PC-9 (cell line): ENCODE measurements at regions not wholly inside any gene's neighbourhood (a gene's known extent, or its start where the extent isn't known, plus 50 kb on each side); places are given as distances from the start of the nearest gene placed in this dataset.

Experiments used
- CTCF ChIP-seq: fragments of 200-600 bp; sonication (generic); conservative IDR thresholded peaks from 2 replicates; pipeline ENCODE4 v1.6.1; 2017; ENCODE audit warnings: mixed run types, antibody characterized with exemption, mild to moderate bottlenecking, moderate library complexity
- EZH2 ChIP-seq: fragments of 200-600 bp; sonication (generic); IDR thresholded peaks from 2 replicates; pipeline ENCODE4 v1.8.0; 2017; ENCODE audit warnings: antibody characterized with exemption, low read depth

DNA sequence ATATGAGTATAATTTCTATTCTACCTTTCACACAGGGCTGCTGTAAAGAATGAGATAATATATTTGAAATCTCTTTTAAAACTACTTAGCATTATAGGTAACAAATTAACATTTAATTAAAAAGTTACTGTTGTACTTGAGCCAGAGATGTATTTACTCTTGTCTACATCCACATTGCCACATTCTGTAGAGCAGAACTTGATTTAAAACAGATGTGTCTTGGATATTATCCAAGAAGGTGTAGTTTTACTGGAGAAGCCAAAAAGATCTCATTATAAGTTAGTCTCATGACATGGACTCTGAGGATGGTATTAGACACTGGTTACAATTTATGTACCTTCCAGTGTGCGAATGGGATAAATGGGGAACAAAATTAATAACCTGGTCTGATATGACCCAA lies 293.1 kb upstream of the CCNH start:
- TF ChIP-seq CTCF (no peak), EZH2 (no peak)
